ENCODE measurements at regions not wholly inside any gene's neighbourhood (a gene's known extent, or its start where the extent isn't known, plus 50 kb on each side); places are given as distances from the start of the nearest gene placed in this dataset.

DNA sequence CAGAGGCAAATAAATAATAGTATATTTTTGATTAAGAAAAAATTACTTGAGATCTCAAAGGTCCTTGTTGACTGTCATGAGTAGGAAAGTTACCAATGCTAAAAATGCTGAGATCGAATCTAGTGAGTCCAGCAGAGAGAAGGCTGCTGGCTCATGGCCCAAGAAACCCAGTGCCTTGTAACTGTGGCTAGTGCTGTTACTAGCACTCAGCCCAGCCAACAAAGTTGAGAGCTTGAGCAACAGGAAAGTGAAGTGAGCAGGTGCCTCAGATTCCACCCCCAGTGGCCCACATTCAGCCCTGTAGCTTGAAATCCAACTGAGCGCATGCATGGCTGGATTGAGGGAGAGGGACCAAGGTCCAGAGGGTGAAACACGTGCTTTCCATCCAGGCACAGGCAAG, 398.2 kb downstream of the SHANK2 start:
- TF ChIP-seq EZH2phosphoT487 (IDR thresholded peaks at IDR 0.05; ENCODE audit: insufficient read depth, low read depth) (no peak), EZH2 (IDR thresholded peaks at IDR 0.05; ENCODE audit: insufficient read depth, poor library complexity, severe bottlenecking) (no peak)

Measured in GM23248 (cell line).